Activated naive CD4-positive, alpha-beta T cell treated with anti-CD3 and anti-CD28 coated beads, Interleukin-2, amount 10 ng/mL, durations not matched to agents 7 days and 5 days (primary cell): ENCODE measurements at regions not wholly inside any gene's neighbourhood (a gene's known extent, or its start where the extent isn't known, plus 50 kb on each side); places are given as distances from the start of the nearest gene placed in this dataset.

Source experiments
- CTCF ChIA-PET: fragments of 350-600 bp; sonication (Branson Sonifier 250); formaldehyde crosslinking; loops from one replicate; lab custom pipeline; 2021; ENCODE audit warnings: antibody characterized with exemption; lab: Charles Lee
- DNase-seq: peaks from one replicate; pipeline ENCODE4 v3.0.0-alpha.2; 2020
- H3K27ac Mint-ChIP-seq: one replicate; pipeline ENCODE4 v1.8.0; 2021; ENCODE audit warnings: mild to moderate bottlenecking, moderate library complexity, mixed read lengths
- H3K27me3 Mint-ChIP-seq: one replicate; pipeline ENCODE4 v1.8.0; 2021; ENCODE audit warnings: mild to moderate bottlenecking, mixed read lengths
- H3K36me3 Mint-ChIP-seq: one replicate; pipeline ENCODE4 v1.8.0; 2021; ENCODE audit warnings: mixed read lengths
- H3K4me1 Mint-ChIP-seq: one replicate; pipeline ENCODE4 v1.8.0; 2021; ENCODE audit warnings: mixed read lengths
- H3K4me3 Mint-ChIP-seq: one replicate; pipeline ENCODE4 v1.8.0; 2021; ENCODE audit warnings: mild to moderate bottlenecking, moderate library complexity, mixed read lengths
- H3K9me3 Mint-ChIP-seq: one replicate; pipeline ENCODE4 v1.8.0; 2021; ENCODE audit warnings: mixed read lengths

DNA sequence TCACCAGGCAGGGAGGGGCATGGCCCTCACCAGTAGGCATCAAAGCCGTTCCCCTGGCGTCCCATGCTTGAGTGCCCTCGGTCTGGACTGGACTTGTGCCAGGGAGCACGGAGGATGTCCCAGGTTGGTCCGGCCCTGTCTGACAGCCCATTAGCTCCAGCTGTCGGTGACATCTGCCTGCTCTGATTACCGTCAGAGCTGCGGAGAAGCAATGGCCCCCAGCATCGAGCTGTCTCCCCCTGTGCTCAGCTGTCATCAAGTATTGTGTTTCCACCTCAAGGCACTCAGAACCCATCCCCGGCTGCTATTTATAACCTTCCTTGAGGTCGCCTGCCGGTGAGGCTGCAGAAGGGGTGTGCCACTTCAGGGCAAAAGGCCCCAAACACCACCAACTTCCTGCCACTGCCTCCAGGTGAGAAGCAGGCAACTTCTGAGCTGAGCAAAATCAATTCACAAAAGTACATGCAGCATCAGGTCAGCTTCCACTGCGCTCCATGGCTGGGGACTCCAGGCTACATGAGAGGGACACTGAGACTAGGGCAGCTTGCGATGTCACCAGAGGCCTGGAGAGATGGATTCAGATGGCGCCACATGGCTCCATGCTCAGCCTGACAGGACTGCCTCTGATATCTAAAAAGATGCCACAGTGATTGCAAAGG is 142.7 kb downstream of the C5orf15 start:
- peaks cover 38% of the 10 kb centered on the region for H3K4me1 Mint-ChIP-seq
- H3K27ac Mint-ChIP-seq, result peak overlapping the region; percentile 94
- no peaks in the 10 kb centered on the region for H3K36me3 Mint-ChIP-seq
- H3K27me3 Mint-ChIP-seq, result peaks cover 25% of the 10 kb centered on the region
- CTCF ChIA-PET, result no interaction called here
- peak; percentile 68 for DNase-seq
- no peaks in the 10 kb centered on the region for H3K9me3 Mint-ChIP-seq
- no peak overlapping the region for H3K4me3 Mint-ChIP-seq

- H3K4me1 Mint-ChIP-seq, result peaks cover 38% of the 10 kb centered on the region
- no peaks in the 10 kb centered on the region for H3K9me3 Mint-ChIP-seq
- peak overlapping the region; percentile 68 for H3K27ac Mint-ChIP-seq
- peaks cover 31% of the 10 kb centered on the region for H3K27me3 Mint-ChIP-seq
- H3K36me3 Mint-ChIP-seq, result no peaks in the 10 kb centered on the region
- CTCF ChIA-PET, result no interaction called here
- H3K4me3 Mint-ChIP-seq, result no peak overlapping the region
- DNase-seq, result no peak
Measured at GRCh38 chr5:133824661-133825254, 143.7 kb downstream of the C5orf15 start.

- Mint-ChIP-seq H3K4me3 (no peak overlapping the region), H3K9me3 (no peaks in the 10 kb centered on the region), H3K27me3 (peaks cover 51% of the 10 kb centered on the region), H3K4me1 (peaks cover 36% of the 10 kb centered on the region), H3K27ac (no peak overlapping the region), H3K36me3 (no peaks in the 10 kb centered on the region)
- CTCF ChIA-PET, result interaction anchor here (1.0 to 1.2 kb wide), 2 partner anchors 14 to 47 kb away, joined by 3 to 5 read pairs; no protein-coding TSS in a partner anchor
- DNase-seq, result no peak
Measured at GRCh38 chr5:133821889-133822288, 146.5 kb downstream of the C5orf15 start.

GRCh38 chr5:133821311-133821741 is 147.1 kb downstream of the C5orf15 start:
- CTCF ChIA-PET, result interaction anchor here (1.0 to 1.2 kb wide), 3 partner anchors 13 to 48 kb away, joined by 3 to 5 read pairs (median 3); no protein-coding TSS in a partner anchor
- Mint-ChIP-seq H3K27me3 (peaks cover 52% of the 10 kb centered on the region), H3K4me1 (peaks cover 31% of the 10 kb centered on the region), H3K4me3 (no peak overlapping the region), H3K9me3 (no peaks in the 10 kb centered on the region), H3K27ac (no peak overlapping the region), H3K36me3 (no peaks in the 10 kb centered on the region)
- no peak for DNase-seq

DNA sequence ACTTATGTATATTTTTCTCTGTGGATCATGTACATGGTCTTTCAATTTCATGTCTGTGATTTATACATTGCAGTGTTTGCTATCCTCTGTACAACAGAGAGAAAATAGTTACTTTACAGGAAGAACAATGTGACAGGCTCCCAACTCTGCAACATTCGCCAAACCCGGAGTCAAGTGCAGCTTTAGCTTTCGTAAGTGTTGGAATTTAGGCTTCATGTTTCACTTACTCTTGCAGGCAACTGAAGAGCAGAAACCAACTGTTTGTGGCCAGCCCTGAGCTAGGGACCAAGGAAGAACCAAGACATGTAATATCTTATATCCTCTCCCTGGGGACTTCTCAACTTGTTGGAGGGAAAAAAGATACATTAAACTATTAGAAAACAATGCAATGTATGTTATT is 147.9 kb downstream of the C5orf15 start:
- no peak overlapping the region for H3K27ac Mint-ChIP-seq
- H3K4me3 Mint-ChIP-seq, result no peak overlapping the region
- H3K27me3 Mint-ChIP-seq, result peaks cover 54% of the 10 kb centered on the region
- peaks cover 22% of the 10 kb centered on the region for H3K4me1 Mint-ChIP-seq
- no peaks in the 10 kb centered on the region for H3K36me3 Mint-ChIP-seq
- DNase-seq, result no peak
- H3K9me3 Mint-ChIP-seq, result no peaks in the 10 kb centered on the region
- CTCF ChIA-PET, result interaction anchor here (1.1 kb wide), 1 partner anchor 49 kb away, joined by 3 read pairs; no protein-coding TSS in a partner anchor

GRCh38 chr5:133819977-133820471 is 148.4 kb downstream of the C5orf15 start:
- peaks cover 18% of the 10 kb centered on the region for H3K4me1 Mint-ChIP-seq
- no peak for DNase-seq
- H3K27ac Mint-ChIP-seq, result no peak overlapping the region
- CTCF ChIA-PET, result interaction anchor here (1.1 kb wide), 1 partner anchor 49 kb away, joined by 3 read pairs; no protein-coding TSS in a partner anchor
- H3K27me3 Mint-ChIP-seq, result peaks cover 59% of the 10 kb centered on the region
- H3K4me3 Mint-ChIP-seq, result no peak overlapping the region
- no peaks in the 10 kb centered on the region for H3K9me3 Mint-ChIP-seq
- no peaks in the 10 kb centered on the region for H3K36me3 Mint-ChIP-seq

DNA sequence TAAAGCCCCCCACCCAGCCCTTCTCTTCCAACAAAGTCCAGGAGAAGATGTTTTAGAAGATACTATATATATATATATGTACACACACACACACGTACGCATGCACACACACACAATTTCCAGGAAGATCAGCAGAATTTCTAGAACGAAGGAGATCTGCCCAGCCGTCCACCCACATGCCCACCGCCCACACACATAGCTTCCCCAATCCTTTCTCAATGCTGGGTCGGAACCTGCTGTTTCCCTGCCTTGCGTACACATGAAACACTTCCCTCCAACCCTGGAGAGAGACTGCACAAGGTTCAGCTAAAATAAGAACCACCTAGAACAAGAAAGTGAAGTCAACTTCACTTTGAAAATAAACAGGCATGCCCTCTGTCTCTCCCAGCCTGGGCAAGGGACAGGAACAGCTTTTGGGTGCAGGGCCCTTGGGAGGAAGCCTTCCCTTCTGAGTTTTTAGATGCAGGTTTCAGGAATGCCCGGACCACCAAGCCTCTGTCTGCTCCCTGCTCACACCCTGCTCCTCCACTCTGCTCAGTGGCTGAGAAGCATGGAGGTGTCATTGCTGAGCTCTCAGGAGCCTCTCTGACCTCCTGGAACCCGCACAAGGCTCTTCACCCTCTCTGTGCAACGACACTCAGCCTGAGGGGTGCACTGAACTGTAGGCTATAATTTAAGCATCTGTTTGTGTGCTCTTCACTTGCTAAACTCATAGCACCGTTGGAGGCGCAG is 149.4 kb downstream of the C5orf15 start:
- CTCF ChIA-PET, result no interaction called here
- no peak overlapping the region for H3K4me3 Mint-ChIP-seq
- H3K36me3 Mint-ChIP-seq, result no peaks in the 10 kb centered on the region
- H3K27ac Mint-ChIP-seq, result no peak overlapping the region
- H3K27me3 Mint-ChIP-seq, result peaks cover 69% of the 10 kb centered on the region
- DNase-seq, result no peak
- no peaks in the 10 kb centered on the region for H3K9me3 Mint-ChIP-seq
- peaks cover 11% of the 10 kb centered on the region for H3K4me1 Mint-ChIP-seq

DNA sequence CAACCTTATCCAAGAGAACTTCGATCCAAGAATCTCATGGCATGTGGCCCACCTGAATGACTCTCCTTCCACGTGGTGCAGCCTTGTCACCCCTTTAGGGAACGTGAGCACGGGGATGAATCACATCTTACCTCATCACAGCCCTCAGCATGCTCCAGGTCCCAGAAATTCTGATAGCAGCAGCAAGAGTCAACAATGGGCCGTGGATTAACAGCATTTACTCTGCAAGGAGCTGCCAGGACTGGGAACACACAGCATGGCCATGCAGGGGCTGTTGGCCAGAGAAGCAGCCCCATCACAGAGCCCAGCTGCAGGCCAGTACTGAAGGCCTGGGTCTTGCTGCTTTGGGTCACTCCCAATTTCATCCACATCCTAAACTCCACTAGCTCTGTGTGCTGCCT is 150.4 kb downstream of the C5orf15 start:
- Mint-ChIP-seq H3K9me3 (no peaks in the 10 kb centered on the region), H3K4me3 (no peak overlapping the region), H3K36me3 (no peaks in the 10 kb centered on the region), H3K4me1 (peaks cover 11% of the 10 kb centered on the region), H3K27me3 (peaks cover 68% of the 10 kb centered on the region), H3K27ac (no peak overlapping the region)
- CTCF ChIA-PET, result no interaction called here
- no peak for DNase-seq

DNA sequence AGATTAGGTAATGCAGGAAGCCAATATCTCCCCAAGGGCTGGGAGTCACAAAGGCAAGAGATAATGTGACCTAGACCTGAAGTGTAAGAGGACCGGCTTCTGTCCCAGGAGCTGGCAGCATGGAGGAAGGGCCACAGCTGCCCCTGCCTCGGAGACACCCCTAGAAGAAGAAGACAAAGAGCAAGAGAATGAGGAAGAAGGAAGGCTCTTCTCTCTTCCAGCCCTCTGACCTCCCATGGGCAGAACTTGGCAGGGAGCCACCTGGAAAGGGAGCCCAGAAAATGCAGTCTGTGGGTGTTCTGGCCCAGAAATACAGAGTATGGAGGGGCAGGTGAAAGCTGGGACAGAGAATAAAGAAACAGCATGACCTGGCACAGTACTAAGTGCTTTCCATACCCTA is 151.0 kb downstream of the C5orf15 start:
- Mint-ChIP-seq H3K4me3 (no peak overlapping the region), H3K36me3 (no peaks in the 10 kb centered on the region), H3K4me1 (peaks cover 9% of the 10 kb centered on the region), H3K27me3 (peaks cover 67% of the 10 kb centered on the region), H3K27ac (no peak overlapping the region), H3K9me3 (no peaks in the 10 kb centered on the region)
- no peak for DNase-seq
- CTCF ChIA-PET, result no interaction called here

- H3K9me3 Mint-ChIP-seq, result no peaks in the 10 kb centered on the region
- H3K4me1 Mint-ChIP-seq, result peaks cover 9% of the 10 kb centered on the region
- no peaks in the 10 kb centered on the region for H3K36me3 Mint-ChIP-seq
- no peak overlapping the region for H3K4me3 Mint-ChIP-seq
- no peak overlapping the region for H3K27ac Mint-ChIP-seq
- CTCF ChIA-PET, result no interaction called here
- DNase-seq, result no peak
- peaks cover 61% of the 10 kb centered on the region for H3K27me3 Mint-ChIP-seq
Measured at GRCh38 chr5:133816791-133817190, 151.6 kb downstream of the C5orf15 start.

GRCh38 chr5:133814152-133814551 is 154.3 kb downstream of the C5orf15 start:
- no peaks in the 10 kb centered on the region for H3K9me3 Mint-ChIP-seq
- H3K27ac Mint-ChIP-seq, result no peak overlapping the region
- DNase-seq, result no peak
- no peaks in the 10 kb centered on the region for H3K36me3 Mint-ChIP-seq
- H3K27me3 Mint-ChIP-seq, result peaks cover 47% of the 10 kb centered on the region
- peaks cover 4% of the 10 kb centered on the region for H3K4me1 Mint-ChIP-seq
- H3K4me3 Mint-ChIP-seq, result no peak overlapping the region
- CTCF ChIA-PET, result no interaction called here

DNA sequence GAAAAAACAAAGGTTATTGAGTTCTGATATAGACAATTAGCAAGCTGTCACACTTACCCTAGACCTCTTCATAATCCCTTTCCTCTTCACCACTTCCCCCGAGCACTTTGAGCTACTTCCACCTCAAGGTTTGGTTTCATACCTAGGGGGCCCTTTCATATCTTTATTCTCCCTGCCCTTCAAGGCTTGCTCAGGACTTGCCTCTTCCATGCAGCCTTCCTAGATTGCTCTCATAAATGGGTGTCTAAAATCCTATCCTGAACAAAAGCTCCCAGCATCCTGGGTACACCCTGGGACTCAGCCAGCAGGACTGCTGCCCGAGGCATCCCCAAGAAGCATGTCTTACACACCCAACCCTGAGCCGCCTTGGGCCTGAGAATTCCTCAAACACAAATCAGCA is 157.3 kb downstream of the C5orf15 start:
- no peak for DNase-seq
- Mint-ChIP-seq H3K4me1 (peaks cover 4% of the 10 kb centered on the region), H3K36me3 (no peaks in the 10 kb centered on the region), H3K27ac (no peak overlapping the region), H3K4me3 (no peak overlapping the region), H3K27me3 (peaks cover 34% of the 10 kb centered on the region), H3K9me3 (no peaks in the 10 kb centered on the region)
- CTCF ChIA-PET, result no interaction called here

DNA sequence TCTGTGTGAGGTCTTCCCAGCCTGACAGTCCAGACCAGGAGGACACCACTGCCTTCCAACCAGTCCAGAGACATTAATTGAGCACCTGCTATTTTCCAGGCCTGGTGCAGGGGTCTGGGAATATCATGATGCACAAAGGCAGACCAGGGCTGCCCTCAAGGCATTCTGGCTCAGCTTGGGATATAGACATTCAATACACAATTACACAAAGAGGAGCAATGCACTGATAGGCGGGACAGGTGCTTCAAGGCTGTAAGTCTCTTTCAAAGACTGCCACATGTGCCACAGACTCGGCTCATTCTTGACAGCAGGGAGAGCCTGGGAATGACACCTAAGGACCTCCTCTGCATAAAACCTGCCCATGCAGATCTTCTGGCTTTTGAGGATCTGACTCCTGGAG is 158.6 kb downstream of the C5orf15 start:
- no peak overlapping the region for H3K4me3 Mint-ChIP-seq
- CTCF ChIA-PET, result no interaction called here
- no peaks in the 10 kb centered on the region for H3K36me3 Mint-ChIP-seq
- peaks cover 35% of the 10 kb centered on the region for H3K27me3 Mint-ChIP-seq
- DNase-seq, result no peak
- no peak overlapping the region for H3K27ac Mint-ChIP-seq
- no peaks in the 10 kb centered on the region for H3K9me3 Mint-ChIP-seq
- H3K4me1 Mint-ChIP-seq, result peaks cover 4% of the 10 kb centered on the region

GRCh38 chr5:133807348-133807747 is 161.1 kb downstream of the C5orf15 start:
- no peak for DNase-seq
- H3K27ac Mint-ChIP-seq, result no peak overlapping the region
- no peaks in the 10 kb centered on the region for H3K36me3 Mint-ChIP-seq
- CTCF ChIA-PET, result interaction anchor here (1.0 kb wide), 1 partner anchor 14 kb away, joined by 3 read pairs; no protein-coding TSS in a partner anchor
- H3K4me1 Mint-ChIP-seq, result no peaks in the 10 kb centered on the region
- H3K27me3 Mint-ChIP-seq, result peaks cover 33% of the 10 kb centered on the region
- H3K9me3 Mint-ChIP-seq, result no peaks in the 10 kb centered on the region
- H3K4me3 Mint-ChIP-seq, result no peak overlapping the region
